SU-DHL-6 (cell line): ENCODE measurements at regions not wholly inside any gene's neighbourhood (a gene's known extent, or its start where the extent isn't known, plus 50 kb on each side); places are given as distances from the start of the nearest gene placed in this dataset.
"Not testable (repeated sequence)": the region's sequence is repeated elsewhere in the genome, so short reads cannot be mapped to it uniquely, and the experiment has no call there.

Experiments used
- H2AFZ ChIP-seq: fragments of 200-600 bp; sonication (generic); 2 replicates; pipeline ENCODE4 v1.6.1; 2014; ENCODE audit warnings: low read depth, mild to moderate bottlenecking, moderate library complexity, mixed read lengths, antibody characterized with exemption, low read length; ENCODE audit not compliant: severe bottlenecking
- H3F3A ChIP-seq: fragments of 200-600 bp; shearing (Covaris generic); 2 replicates; pipeline ENCODE4 v1.6.0; 2016; ENCODE audit warnings: antibody characterized with exemption, mild to moderate bottlenecking; ENCODE audit not compliant: insufficient read depth
- H3K27ac ChIP-seq: fragments of 200-600 bp; sonication (generic); 2 replicates; pipeline ENCODE4 v1.5.1; 2016; ENCODE audit warnings: low read depth, mild to moderate bottlenecking, low read length, moderate library complexity, mixed read lengths
- H3K27me3 ChIP-seq: fragments of 200-600 bp; sonication (generic), shearing (Covaris generic); 2 replicates; pipeline ENCODE4 v1.6.0; 2014; ENCODE audit warnings: mild to moderate bottlenecking, low read length
- H3K36me3 ChIP-seq: fragments of 200-600 bp; sonication (generic); 2 replicates; pipeline ENCODE4 v1.6.1; 2014; ENCODE audit warnings: mild to moderate bottlenecking, low read length, mixed read lengths
- H3K4me2 ChIP-seq: fragments of 300-600, 200-600 bp; shearing (Covaris generic), sonication (generic); 2 replicates; pipeline ENCODE4 v1.6.0; 2014; ENCODE audit warnings: low read length, low read depth, mild to moderate bottlenecking; ENCODE audit not compliant: poor library complexity, severe bottlenecking
- H3K4me3 ChIP-seq: fragments of 200-600 bp; sonication (generic); 2 replicates; pipeline ENCODE4 v1.5.1; 2014; ENCODE audit warnings: antibody characterized with exemption, low read length, mild to moderate bottlenecking, mixed read lengths; ENCODE audit not compliant: insufficient read depth, poor library complexity, severe bottlenecking
- H3K79me2 ChIP-seq: fragments of 200-600 bp; sonication (generic); 2 replicates; pipeline ENCODE4 v1.6.1; 2014; ENCODE audit warnings: mild to moderate bottlenecking, low read length, moderate library complexity; ENCODE audit not compliant: insufficient read depth
- H3K9ac ChIP-seq: fragments of 200-600 bp; sonication (generic); 2 replicates; pipeline ENCODE4 v1.7.0; 2014; ENCODE audit warnings: mild to moderate bottlenecking, low read length
- H3K9me2 ChIP-seq: fragments of 200-600 bp; sonication (generic); replicated peaks from 2 replicates; pipeline ENCODE4 v1.6.1; 2014; ENCODE audit warnings: low read length; ENCODE audit not compliant: insufficient read depth
- H3K9me3 ChIP-seq: fragments of 200-600 bp; sonication (generic); 2 replicates; pipeline ENCODE4 v1.6.1; 2014; ENCODE audit warnings: low read length, mixed read lengths; ENCODE audit not compliant: insufficient read depth
- H4K20me1 ChIP-seq: fragments of 200-600 bp; sonication (generic); 2 replicates; pipeline ENCODE4 v1.6.1; 2014; ENCODE audit warnings: low read depth, mild to moderate bottlenecking, antibody characterized with exemption, low read length, moderate library complexity, mixed read lengths
- EZH2phosphoT487 ChIP-seq: fragments of 200-600 bp; sonication (generic), shearing (Covaris generic); conservative IDR thresholded peaks from 2 replicates; pipeline ENCODE4 v1.6.1; 2018; ENCODE audit warnings: mild to moderate bottlenecking, antibody characterized with exemption, low read length, moderate library complexity, mixed read lengths
- TF ChIP-seq, protein P1 (sequence below): fragments of 200-600 bp; sonication (generic); IDR thresholded peaks from one replicate; pipeline ENCODE4 v1.5.1; 2017; ENCODE audit warnings: antibody characterized with exemption, mild to moderate bottlenecking, low read length, moderate library complexity; ENCODE audit not compliant: insufficient read depth, poor library complexity, severe bottlenecking

DNA sequence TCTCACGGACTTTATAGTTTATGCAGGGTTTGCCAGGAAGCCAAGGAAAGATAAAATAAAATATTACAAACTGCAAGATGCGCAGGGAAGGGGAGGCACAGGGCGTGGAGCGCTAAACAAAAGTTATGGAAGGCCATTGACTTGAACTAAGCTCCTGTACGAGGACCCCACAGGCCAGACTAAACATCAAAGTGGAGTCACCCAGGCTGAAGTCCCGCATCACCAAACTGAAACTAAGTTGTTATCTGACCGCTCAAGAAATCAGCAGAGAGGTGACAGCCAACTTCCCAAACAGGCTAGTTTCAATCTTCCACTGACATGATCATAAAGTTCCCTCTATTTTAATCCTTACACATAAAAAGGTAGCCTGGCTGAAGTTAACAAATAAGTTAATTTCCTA, 90.5 kb upstream of the YWHAQ start:
- Histone ChIP-seq H3F3A (no peaks in the 10 kb centered on the region), H3K27ac (no peak overlapping the region), H4K20me1 (no peaks in the 10 kb centered on the region), H3K36me3 (no peaks in the 10 kb centered on the region), H3K9ac (no peak overlapping the region), H3K9me2 (no peaks in the 10 kb centered on the region), H3K4me3 (no peak overlapping the region), H3K79me2 (no peaks in the 10 kb centered on the region), H3K9me3 (no peaks in the 10 kb centered on the region), H3K4me2 (no peak overlapping the region), H3K27me3 (no peaks in the 10 kb centered on the region), H2AFZ (no peak overlapping the region)
- no peak for TF ChIP-seq EZH2phosphoT487
- TF ChIP-seq, protein P1, sequence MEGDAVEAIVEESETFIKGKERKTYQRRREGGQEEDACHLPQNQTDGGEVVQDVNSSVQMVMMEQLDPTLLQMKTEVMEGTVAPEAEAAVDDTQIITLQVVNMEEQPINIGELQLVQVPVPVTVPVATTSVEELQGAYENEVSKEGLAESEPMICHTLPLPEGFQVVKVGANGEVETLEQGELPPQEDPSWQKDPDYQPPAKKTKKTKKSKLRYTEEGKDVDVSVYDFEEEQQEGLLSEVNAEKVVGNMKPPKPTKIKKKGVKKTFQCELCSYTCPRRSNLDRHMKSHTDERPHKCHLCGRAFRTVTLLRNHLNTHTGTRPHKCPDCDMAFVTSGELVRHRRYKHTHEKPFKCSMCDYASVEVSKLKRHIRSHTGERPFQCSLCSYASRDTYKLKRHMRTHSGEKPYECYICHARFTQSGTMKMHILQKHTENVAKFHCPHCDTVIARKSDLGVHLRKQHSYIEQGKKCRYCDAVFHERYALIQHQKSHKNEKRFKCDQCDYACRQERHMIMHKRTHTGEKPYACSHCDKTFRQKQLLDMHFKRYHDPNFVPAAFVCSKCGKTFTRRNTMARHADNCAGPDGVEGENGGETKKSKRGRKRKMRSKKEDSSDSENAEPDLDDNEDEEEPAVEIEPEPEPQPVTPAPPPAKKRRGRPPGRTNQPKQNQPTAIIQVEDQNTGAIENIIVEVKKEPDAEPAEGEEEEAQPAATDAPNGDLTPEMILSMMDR = no peak

DNA sequence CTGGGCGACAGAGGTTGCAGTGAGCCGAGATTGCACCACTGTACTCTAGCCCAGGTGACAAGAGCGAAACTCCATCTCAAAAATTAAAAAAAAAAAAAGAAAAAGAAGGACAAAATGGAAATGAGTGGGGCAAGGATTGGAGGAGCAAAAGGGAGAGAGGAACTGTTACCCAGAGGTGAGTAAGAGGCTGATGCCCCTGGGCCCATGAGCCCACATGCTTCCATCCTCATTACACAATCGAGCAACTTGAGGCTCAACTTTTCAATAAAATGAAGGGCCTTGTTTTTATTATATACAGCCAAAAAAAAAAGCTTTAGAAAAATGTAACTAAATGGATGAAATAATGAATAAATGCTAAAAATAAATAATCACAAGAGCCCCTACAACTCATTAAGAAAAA, 91.7 kb upstream of the YWHAQ start:
- Histone ChIP-seq H3K9me2 (no peaks in the 10 kb centered on the region), H3K79me2 (no peaks in the 10 kb centered on the region), H3K4me3 (no peak overlapping the region), H3K4me2 (no peak overlapping the region), H3K9me3 (no peaks in the 10 kb centered on the region), H4K20me1 (no peaks in the 10 kb centered on the region), H3F3A (no peaks in the 10 kb centered on the region), H3K27me3 (no peaks in the 10 kb centered on the region), H3K9ac (no peak overlapping the region), H3K27ac (no peak overlapping the region), H3K36me3 (no peaks in the 10 kb centered on the region), H2AFZ (no peak overlapping the region)
- no peak for TF ChIP-seq EZH2phosphoT487
- TF ChIP-seq, protein P1 = no peak

DNA sequence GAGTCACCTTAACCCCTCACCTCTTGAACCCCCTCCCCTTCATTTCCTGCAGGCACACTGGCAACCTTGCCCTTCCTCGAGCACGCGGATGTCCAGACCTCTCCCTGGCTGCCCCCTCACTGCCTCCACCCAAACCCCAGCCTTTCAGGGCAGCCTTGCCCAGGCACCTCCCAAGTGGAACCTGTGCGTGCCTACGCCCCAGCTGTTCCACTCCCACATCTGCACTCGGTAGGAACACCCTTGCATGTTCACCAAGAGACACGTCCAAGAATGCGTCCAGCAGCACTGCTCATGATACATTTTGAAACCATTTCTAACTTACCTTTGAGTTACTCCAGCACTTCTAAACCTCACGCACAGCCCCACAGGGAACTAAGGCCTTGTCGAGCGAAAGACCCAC, 93.8 kb upstream of the YWHAQ start:
- Histone ChIP-seq H3K9me2 (no peaks in the 10 kb centered on the region), H3K27ac (no peak overlapping the region), H3F3A (no peaks in the 10 kb centered on the region), H3K36me3 (no peaks in the 10 kb centered on the region), H3K9me3 (no peaks in the 10 kb centered on the region), H3K9ac (no peak overlapping the region), H3K79me2 (no peaks in the 10 kb centered on the region), H4K20me1 (no peaks in the 10 kb centered on the region), H3K4me2 (no peak overlapping the region), H3K4me3 (no peak overlapping the region), H2AFZ (no peak overlapping the region), H3K27me3 (no peaks in the 10 kb centered on the region)
- TF ChIP-seq, protein P1 = no peak
- TF ChIP-seq EZH2phosphoT487 = no peak

DNA sequence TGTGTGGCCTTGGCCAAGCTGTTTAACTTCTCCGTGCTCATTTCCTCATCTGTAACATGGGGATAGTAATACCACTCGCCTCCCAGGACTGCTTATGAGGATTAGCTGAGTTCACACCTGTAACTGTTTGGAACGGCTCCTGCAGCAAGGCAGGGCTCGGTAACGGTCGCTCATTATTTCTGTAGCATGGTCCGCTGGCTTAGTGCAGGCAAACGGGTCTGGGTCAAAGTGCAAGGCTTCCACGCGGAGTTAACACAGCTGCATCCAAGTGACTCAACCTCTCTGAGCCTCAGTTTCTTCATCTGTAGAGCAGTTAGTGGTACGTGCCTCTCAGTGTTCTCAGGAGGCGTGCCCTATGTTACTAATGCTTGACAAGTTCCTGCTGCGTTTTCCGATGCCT, 94.3 kb upstream of the YWHAQ start:
- H3K9me2 ChIP-seq = no peaks in the 10 kb centered on the region
- no peak overlapping the region for H3K9ac ChIP-seq
- no peaks in the 10 kb centered on the region for H3K36me3 ChIP-seq
- no peaks in the 10 kb centered on the region for H4K20me1 ChIP-seq
- no peak overlapping the region for H3K4me3 ChIP-seq
- no peaks in the 10 kb centered on the region for H3K9me3 ChIP-seq
- no peak for TF ChIP-seq EZH2phosphoT487
- TF ChIP-seq, protein P1 = no peak
- H3F3A ChIP-seq = no peaks in the 10 kb centered on the region
- H2AFZ ChIP-seq = no peak overlapping the region
- no peaks in the 10 kb centered on the region for H3K79me2 ChIP-seq
- no peak overlapping the region for H3K27ac ChIP-seq
- H3K27me3 ChIP-seq = no peaks in the 10 kb centered on the region
- no peak overlapping the region for H3K4me2 ChIP-seq

DNA sequence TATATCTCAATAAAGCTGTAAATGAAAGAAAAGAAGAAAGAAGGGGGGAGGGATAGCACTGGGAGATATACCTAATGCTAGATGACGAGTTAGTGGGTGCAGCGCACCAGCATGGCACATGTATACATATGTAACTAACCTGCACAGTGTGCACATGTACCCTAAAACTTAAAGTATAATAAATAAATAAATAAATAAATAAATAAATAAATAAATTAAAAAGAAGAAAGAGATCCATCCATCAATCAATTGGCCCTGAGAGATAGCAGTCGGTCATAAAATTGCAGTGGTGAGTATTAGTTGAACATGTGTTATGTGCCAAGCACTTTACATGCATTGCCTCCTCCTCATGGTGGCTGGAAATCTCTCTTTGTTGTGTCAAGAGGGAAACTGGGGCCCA, 95.2 kb upstream of the YWHAQ start:
- not testable (repeated sequence) for H3F3A ChIP-seq, H3K9me3 ChIP-seq, H3K4me3 ChIP-seq, H3K9me2 ChIP-seq, H2AFZ ChIP-seq, H3K4me2 ChIP-seq, H3K36me3 ChIP-seq, H3K9ac ChIP-seq, H3K27ac ChIP-seq, H3K27me3 ChIP-seq, H3K79me2 ChIP-seq, H4K20me1 ChIP-seq
